Left lobe of liver (tissue), 2 donors: ENCODE measurements at regions not wholly inside any gene's neighbourhood (a gene's known extent, or its start where the extent isn't known, plus 50 kb on each side); places are given as distances from the start of the nearest gene placed in this dataset.
"Not testable (repeated sequence)": the region's sequence is repeated elsewhere in the genome, so short reads cannot be mapped to it uniquely, and the experiment has no call there.

Experiments
- ATAC-seq: fragments of 200-7000 bp; cut with Tn5 transposase; one replicate; pipeline ENCODE4 v1.9.1; 2020; ENCODE audit warnings: mild to moderate bottlenecking, moderate library complexity
- DNase-seq: peaks from one replicate; pipeline ENCODE4 v3.0.0-alpha.2; 2020; ENCODE audit warnings: low spot score
- donor health status: DM: no; HTN: no; CAD: no; lungs with moderate emphysema.
- donor health status: DM: no; HTN: yes; CAD: no.

GRCh38 chr1:209132736-209133467 is 450.6 kb upstream of the CAMK1G start:
- ATAC-seq = no peak
- DNase-seq = no peak

DNA sequence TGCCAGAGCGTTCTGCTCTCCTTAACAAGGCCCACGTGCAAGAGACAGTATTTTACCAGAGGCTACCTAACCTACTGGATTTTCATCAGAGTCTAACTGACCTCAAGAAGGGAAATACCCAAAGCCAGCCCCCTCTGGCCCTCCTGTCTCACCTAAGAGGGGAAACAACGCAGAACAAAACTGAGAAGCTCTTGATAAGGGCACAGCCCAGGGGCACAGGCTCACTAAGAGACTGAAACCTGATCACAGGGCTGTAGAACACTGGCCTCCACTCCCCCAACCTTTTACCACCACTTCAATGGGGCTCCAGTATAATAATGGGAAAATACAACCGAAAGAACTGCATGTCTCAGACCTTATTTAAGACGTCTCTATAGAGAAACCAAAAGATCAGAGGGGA is 449.5 kb upstream of the CAMK1G start:
- ATAC-seq (no peak), DNase-seq (no peak)

DNA sequence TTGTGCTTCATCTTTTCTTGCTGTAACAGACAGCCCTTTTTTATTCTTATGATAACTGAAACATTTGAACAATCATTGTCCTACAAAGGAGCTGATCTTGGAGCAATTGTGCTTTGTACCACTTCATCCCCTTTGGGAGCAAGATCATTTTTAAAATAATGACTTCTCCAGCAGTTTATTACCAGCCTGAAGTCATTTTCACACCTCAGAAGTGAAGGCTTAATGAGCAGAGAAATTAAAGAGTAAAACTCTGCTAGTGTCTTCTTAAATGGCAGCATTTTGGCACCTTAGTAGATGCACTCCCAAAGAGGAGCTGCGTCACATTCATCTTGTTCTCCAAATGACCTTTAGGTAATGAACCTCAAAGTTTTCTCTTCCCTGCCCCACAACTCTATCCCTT is 439.6 kb upstream of the CAMK1G start:
- ATAC-seq (no peak), DNase-seq (no peak)

- peak; percentile 58 for ATAC-seq
- DNase-seq = no peak
Observed at GRCh38 chr1:209150114-209150513, 433.4 kb upstream of the CAMK1G start.

GRCh38 chr1:209153411-209153810 is 430.1 kb upstream of the CAMK1G start:
- ATAC-seq (no peak), DNase-seq (no peak)

- DNase-seq (no peak), ATAC-seq (no peak)
Observed at GRCh38 chr1:209154912-209155311, 428.6 kb upstream of the CAMK1G start.

- ATAC-seq (no peak), DNase-seq (no peak)
Observed at GRCh38 chr1:209155546-209155945, 428.0 kb upstream of the CAMK1G start.

GRCh38 chr1:209156991-209157390 is 426.5 kb upstream of the CAMK1G start:
- no peak for ATAC-seq
- no peak for DNase-seq

GRCh38 chr1:209157546-209158249 is 425.8 kb upstream of the CAMK1G start:
- DNase-seq (no peak), ATAC-seq (no peak)

GRCh38 chr1:209158851-209159250 is 424.7 kb upstream of the CAMK1G start:
- DNase-seq (no peak), ATAC-seq (no peak)

DNA sequence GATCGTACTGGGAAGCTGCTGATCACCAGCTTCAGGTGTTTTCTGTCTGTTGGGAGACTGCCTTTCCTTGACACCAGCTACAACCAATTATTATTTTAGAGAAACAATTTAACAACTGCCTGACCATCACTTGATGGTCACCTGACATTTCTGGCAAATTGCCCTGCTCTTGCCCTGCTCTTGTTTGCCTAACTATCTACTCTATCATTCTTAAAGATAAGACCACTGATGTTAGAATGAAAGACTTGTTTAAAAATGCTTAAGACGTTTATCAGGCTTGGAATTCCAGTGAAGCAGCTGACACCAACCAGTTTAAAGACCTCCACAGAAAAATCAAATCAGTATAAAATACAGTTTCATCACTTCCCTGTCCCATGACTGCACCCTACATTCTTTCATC is 423.3 kb upstream of the CAMK1G start:
- ATAC-seq = no peak
- no peak for DNase-seq

DNA sequence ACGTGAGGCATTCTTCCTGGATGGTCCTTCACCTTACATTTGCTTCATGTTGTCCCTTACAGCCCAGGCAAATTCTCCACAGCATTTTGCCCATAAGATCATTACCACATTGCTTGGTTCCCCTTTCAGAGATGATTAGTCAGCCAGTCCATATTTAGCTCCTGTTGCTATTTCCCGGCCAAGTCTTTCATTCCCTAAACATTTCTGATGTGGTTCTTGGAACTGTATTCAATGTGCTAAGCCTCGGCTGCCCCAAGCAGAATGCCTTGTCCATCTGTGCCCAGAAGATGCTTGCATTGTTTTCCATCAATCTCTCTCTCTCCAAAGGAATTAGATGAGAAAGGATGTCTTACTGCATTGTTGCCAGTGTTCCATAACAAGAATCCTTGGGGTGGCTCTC is 420.9 kb upstream of the CAMK1G start:
- DNase-seq = no peak
- ATAC-seq = no peak

DNA sequence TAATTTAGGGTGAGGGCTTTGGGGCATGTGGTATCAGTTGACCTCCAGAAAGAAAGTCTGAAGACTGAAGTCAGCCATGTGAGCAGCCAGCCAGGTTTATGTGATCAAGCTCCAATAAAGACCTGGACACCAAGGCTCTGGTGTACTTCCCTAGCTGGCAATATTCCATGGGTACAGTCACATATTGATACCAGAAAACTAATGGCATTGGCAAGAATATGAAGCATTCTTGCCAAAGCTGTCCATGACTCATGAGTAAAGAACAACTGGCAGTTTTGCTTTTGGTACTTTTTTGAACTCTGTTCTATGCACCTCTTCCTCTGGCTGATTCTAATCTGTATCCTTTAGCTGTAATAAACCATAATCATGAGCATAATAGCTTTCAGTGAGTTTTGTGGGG is 415.3 kb upstream of the CAMK1G start:
- DNase-seq = no peak
- peak; percentile 78 for ATAC-seq

DNA sequence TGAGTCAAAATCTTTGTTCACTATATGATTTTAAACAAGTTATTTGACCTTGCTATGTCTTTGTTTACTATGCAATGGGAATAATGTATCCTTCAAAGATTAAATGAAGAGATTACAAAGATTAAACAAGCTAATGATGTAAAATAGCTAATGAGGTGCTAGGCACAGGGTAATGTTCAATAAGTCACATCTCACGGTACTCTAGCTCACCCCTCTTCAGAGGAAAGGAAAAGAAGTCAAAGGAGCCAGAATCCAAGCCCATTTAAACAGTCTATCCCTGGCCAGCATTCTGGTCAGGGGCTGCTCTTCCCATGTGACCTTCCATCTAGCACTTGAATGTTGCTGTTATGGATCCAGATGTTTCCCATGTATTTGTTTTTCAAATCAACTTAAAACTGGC is 412.4 kb upstream of the CAMK1G start:
- DNase-seq (no peak), ATAC-seq (no peak)

DNA sequence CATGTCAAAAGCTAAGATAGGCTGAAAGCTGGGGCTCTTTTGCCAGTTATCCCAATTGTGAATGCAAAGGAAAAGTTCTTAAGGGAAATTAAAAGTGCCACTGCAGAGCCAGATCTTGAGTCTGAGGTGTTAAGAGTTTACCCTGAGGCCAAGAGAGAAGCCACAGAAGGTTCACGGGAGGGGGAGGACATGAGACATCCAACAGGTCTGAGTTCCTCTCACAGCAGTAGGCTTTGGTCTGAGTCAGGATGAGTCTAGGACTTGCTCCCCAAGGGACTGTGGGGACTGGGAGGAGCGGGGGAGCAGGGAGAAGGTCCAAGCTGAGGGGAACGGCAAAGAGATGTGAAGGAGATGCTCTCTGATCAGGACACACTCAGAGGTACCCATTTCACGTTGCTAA is 411.2 kb upstream of the CAMK1G start:
- DNase-seq (no peak), ATAC-seq (no peak)

GRCh38 chr1:209172792-209173542 is 410.5 kb upstream of the CAMK1G start:
- DNase-seq, ATAC-seq: not testable (repeated sequence)

DNA sequence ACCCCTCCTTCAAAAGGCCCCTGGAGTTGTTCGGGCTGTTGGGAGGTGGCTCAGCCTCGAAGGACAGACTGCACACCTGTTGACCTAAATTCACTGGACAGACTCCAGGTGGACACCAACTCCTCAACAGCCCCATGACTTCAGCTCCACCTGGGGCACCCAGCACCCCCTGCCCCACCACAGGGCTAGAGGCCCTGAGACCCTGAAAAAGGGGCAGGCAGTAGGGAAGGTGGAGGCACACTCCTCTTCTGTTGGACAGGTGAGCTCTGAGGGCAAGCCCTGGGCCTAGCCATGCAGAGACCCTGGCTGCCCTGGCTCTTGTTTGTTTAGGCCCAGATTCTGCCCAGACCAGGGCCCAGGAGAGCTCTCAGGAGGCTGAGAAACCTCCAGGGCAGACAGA is 409.7 kb upstream of the CAMK1G start:
- not testable (repeated sequence) for ATAC-seq, DNase-seq

DNA sequence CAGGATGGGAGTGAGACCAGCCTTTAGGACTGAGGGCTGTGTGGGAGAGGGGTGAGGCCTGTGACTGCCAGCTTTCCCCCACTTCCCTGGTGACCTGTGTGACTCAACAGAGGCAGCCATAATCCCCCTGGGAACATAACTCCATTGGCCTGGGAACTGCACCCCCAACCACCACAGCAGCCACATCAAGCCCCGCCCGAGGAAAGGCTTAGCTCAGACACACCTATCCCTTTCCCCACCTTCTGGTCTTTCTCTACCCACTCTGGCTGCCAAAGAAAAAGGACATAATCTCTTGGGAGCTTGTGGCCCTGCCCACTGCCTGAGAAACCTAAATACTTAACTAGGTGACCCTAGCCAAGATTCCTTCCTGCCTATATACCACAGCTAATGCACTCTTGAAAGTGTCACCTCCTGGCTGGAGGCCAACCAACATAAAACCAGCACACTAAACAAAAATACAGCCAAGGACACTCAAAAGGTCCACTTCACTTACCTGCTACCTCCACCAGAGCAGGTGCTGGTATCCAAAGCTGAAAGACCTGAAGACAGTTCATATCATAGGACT is 406.6 kb upstream of the CAMK1G start:
- DNase-seq (no peak), ATAC-seq (no peak)

DNA sequence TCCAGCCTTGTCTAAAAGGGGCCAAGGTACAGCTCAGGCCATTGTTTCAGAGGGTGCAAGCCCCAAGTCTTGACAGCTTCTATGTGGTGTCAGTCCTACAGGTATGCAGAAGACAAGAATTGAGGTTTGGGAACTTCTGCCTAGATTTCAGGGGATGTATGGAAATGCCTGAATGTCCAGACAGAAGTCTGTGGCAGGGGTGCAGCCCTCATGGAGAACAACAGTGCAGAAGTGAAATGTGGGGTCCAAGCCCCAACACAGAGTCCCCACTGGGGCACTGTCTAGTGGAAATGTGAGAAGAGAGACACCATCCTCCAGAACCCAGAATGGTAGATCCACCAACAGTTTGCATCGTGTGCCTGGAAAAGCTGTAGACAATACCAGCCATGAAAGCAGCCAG is 400.3 kb upstream of the CAMK1G start:
- ATAC-seq = no peak
- no peak for DNase-seq

GRCh38 chr1:209187589-209187988 is 395.9 kb upstream of the CAMK1G start:
- DNase-seq (no peak), ATAC-seq (no peak)

DNA sequence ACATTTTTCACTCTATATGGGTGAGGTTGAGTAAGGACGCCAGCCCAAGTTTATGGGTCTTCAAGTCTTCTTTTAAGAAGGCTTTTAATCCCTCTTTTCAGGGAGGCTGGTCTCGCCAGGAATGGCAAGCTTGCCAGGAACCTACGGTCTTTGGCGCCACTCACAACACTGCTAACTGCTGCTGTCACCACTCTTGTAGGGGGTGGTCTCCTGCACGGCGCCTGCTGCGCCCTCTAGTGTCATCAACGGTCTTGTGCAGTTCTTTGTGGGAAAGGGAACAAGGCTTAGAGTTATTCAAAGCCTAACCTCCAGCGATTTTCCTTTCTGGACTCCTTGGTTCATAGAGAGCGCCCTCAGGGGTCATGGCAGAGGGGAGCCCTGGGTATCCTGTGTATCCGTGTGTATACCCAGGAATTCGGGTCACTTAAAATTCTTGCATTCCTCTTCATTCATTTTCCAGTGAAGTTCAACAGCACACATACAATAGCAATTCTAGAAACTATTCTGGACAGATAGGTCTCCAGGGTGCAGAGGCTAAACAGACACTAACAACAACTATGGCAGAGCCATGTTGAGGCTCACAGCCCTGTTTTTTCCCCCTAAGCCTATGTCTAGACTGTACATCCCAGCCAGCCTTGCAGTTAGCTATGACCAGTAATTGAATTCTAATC is 392.8 kb upstream of the CAMK1G start:
- DNase-seq (peak; percentile 58), ATAC-seq (peak; percentile 98)
